ENCODE measurements at regions not wholly inside any gene's neighbourhood (a gene's known extent, or its start where the extent isn't known, plus 50 kb on each side); places are given as distances from the start of the nearest gene placed in this dataset.

DNA sequence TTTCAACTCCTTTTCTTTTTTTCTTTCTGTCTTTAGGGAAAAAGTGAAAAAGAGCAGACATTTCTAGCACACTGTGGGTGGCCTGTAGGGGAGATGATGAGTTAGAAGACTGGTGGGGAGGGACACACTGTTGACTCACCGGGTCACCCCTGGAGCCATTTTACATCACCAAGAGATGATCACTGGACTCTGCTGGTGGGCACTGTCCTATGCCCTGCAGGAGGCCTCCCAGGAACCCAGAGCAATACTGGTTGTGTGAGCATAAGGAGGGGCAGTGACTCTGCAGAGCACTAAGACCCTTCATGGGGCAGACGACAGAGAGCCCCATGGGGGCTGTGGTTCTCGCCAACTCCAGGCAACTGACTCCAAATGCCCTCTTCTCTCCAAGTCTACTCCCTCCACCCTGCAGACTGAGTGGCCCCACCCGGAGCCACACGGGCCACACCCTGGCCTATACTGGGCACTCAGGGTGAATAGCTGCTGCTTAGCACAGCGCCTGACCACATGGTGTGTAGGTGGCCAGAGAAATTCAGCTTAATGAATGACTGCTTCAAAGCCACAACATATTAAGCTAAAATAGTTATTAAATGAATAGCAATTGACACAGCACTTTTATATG lies 177.5 kb downstream of the CDC5L start:
- ChIA-PET CTCF (no interaction called here), POLR2A (no interaction called here)
- intact Hi-C loops (cut with micrococcal nuclease) = no loop called here
- DNase-seq = no peak
- Mint-ChIP-seq H3K4me3 (no peak overlapping the region), H3K9me3 (no peaks in the 10 kb centered on the region), H3K36me3 (ENCODE audit: low read depth) (no peaks in the 10 kb centered on the region), H3K4me1 (peaks cover 5% of the 10 kb centered on the region), H3K27me3 (peaks cover 13% of the 10 kb centered on the region), H3K27ac (no peak overlapping the region)
- no peak for ATAC-seq (ENCODE audit: low read depth)
- TF ChIP-seq, protein P1, sequence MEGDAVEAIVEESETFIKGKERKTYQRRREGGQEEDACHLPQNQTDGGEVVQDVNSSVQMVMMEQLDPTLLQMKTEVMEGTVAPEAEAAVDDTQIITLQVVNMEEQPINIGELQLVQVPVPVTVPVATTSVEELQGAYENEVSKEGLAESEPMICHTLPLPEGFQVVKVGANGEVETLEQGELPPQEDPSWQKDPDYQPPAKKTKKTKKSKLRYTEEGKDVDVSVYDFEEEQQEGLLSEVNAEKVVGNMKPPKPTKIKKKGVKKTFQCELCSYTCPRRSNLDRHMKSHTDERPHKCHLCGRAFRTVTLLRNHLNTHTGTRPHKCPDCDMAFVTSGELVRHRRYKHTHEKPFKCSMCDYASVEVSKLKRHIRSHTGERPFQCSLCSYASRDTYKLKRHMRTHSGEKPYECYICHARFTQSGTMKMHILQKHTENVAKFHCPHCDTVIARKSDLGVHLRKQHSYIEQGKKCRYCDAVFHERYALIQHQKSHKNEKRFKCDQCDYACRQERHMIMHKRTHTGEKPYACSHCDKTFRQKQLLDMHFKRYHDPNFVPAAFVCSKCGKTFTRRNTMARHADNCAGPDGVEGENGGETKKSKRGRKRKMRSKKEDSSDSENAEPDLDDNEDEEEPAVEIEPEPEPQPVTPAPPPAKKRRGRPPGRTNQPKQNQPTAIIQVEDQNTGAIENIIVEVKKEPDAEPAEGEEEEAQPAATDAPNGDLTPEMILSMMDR (IDR thresholded peaks at IDR 0.05) = no peak

DNA sequence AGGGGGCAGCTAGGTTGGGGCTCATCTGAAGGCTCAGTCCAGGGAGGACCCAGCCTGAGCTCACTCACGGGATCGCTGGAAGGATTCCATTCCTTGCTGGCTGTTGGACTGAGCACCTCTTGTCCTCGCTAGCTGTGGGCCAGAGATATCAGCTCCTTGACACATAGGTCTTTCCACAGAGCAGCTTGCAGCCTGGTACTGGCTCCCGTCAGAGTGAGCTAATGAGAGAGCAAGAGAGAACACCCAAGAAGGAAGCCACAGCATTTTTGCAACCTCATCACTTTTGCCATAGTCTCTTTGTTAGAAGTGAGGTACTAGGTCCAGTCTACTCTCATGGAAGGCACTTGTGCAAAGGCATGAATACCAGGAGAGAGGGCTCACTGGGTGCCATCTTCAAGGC lies 179.9 kb downstream of the CDC5L start:
- DNase-seq (no peak), ATAC-seq (ENCODE audit: low read depth) (no peak)
- POLR2A ChIA-PET = no interaction called here
- TF ChIP-seq, protein P1 (IDR thresholded peaks at IDR 0.05) = no peak
- H3K36me3 Mint-ChIP-seq (ENCODE audit: low read depth) = no peaks in the 10 kb centered on the region
- CTCF ChIA-PET = no interaction called here
- H3K4me3 Mint-ChIP-seq = no peak overlapping the region
- intact Hi-C loops (cut with micrococcal nuclease) = no loop called here
- peaks cover 9% of the 10 kb centered on the region for H3K27me3 Mint-ChIP-seq
- H3K27ac Mint-ChIP-seq = no peak overlapping the region
- H3K9me3 Mint-ChIP-seq = no peaks in the 10 kb centered on the region
- no peaks in the 10 kb centered on the region for H3K4me1 Mint-ChIP-seq

DNA sequence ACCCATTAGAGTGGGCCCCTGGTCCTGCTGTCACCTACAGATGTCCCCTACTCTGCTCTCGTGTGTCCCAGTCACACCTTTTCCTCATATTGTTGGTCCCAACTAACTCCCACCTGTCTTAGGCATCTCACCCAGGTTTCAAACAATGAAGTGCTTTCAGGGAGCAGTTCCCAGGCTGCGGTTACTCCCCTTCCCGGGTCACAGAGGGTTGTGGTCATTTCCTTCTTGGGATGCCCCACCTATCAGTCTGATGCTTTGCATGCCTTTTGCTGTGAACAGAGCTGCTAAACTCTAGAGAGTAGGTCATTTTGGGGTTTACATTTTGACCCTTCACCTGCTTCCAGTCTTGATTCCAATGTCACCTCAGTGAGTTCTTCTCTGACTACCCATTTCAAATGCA lies 181.6 kb downstream of the CDC5L start:
- TF ChIP-seq, protein P1 (IDR thresholded peaks at IDR 0.05) = no peak
- no peak for ATAC-seq (ENCODE audit: low read depth)
- Mint-ChIP-seq H3K4me3 (no peak overlapping the region), H3K4me1 (no peaks in the 10 kb centered on the region), H3K9me3 (no peaks in the 10 kb centered on the region), H3K36me3 (ENCODE audit: low read depth) (no peaks in the 10 kb centered on the region), H3K27ac (no peak overlapping the region), H3K27me3 (peaks cover 7% of the 10 kb centered on the region)
- no peak for DNase-seq
- CTCF ChIA-PET = no interaction called here
- POLR2A ChIA-PET = no interaction called here
- intact Hi-C loops (cut with micrococcal nuclease) = no loop called here

DNA sequence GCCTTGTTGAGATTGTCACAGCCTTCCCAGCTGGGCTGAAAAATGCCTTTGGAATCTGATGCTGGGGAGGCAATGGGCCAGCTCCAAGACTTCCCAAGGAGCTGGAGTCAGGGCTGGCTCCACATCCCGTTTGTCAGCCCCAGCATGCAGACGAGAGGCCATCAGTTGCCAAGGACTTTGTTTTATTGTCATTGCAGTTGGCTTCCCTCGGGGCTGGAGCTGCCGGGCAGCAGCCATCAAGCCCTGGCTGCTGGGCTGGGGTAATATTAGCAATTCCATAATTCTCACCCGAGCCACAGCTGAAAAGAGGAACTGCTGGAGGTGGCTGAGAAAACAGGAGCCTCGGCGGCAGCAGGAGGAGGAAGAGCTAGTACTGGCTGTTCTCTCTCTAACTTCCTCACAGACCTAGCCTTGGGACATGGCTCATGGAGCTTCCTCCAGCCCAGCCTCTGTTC lies 182.5 kb downstream of the CDC5L start:
- intact Hi-C loops (cut with micrococcal nuclease) = no loop called here
- TF ChIP-seq, protein P1 (IDR thresholded peaks at IDR 0.05) = no peak
- H3K9me3 Mint-ChIP-seq = no peaks in the 10 kb centered on the region
- H3K36me3 Mint-ChIP-seq (ENCODE audit: low read depth) = no peaks in the 10 kb centered on the region
- H3K27me3 Mint-ChIP-seq = peaks cover 7% of the 10 kb centered on the region
- H3K4me3 Mint-ChIP-seq = no peak overlapping the region
- ChIA-PET CTCF (no interaction called here), POLR2A (no interaction called here)
- DNase-seq = no peak
- H3K27ac Mint-ChIP-seq = no peak overlapping the region
- ATAC-seq (ENCODE audit: low read depth) = no peak
- H3K4me1 Mint-ChIP-seq = no peaks in the 10 kb centered on the region

DNA sequence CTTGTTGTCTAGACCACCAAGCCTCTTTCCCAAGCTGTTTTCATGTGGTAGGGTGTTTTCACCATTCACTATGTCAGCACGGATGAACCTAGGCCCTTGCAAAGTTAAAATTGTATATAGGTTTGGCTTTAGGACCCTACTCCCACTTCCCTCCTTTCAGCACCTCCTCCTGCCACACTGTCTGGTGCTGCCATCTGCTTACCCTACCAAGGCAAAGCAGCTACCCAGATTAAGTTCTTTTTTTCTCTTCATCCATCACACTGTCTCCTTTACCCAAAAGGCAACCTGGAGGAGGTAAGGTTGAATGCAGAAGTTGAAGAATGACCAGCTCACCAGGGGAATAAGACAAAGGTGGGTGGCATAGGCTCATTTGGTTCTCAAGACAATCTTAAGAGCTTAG lies 184.0 kb downstream of the CDC5L start:
- ChIA-PET POLR2A (no interaction called here), CTCF (interaction anchor here (1.0 kb wide), 1 partner anchor 96 kb away, joined by 3 read pairs; no protein-coding TSS in a partner anchor)
- no peaks in the 10 kb centered on the region for H3K9me3 Mint-ChIP-seq
- peaks cover 7% of the 10 kb centered on the region for H3K27me3 Mint-ChIP-seq
- no peak for DNase-seq
- ATAC-seq (ENCODE audit: low read depth) = no peak
- intact Hi-C loops (cut with micrococcal nuclease) = no loop called here
- H3K27ac Mint-ChIP-seq = no peak overlapping the region
- H3K4me3 Mint-ChIP-seq = no peak overlapping the region
- H3K4me1 Mint-ChIP-seq = no peaks in the 10 kb centered on the region
- TF ChIP-seq, protein P1 (IDR thresholded peaks at IDR 0.05) = no peak
- H3K36me3 Mint-ChIP-seq (ENCODE audit: low read depth) = no peaks in the 10 kb centered on the region
